ENCODE measurements at regions not wholly inside any gene's neighbourhood (a gene's known extent, or its start where the extent isn't known, plus 50 kb on each side); places are given as distances from the start of the nearest gene placed in this dataset.
"Not testable (repeated sequence)": the region's sequence is repeated elsewhere in the genome, so short reads cannot be mapped to it uniquely, and the experiment has no call there.

GRCh38 chr10:131556897-131557495, 245.5 kb upstream of the TCERG1L start:
- Histone ChIP-seq H3K4me1 (no peaks in the 10 kb centered on the region), H3K27ac (no peak overlapping the region), H3K36me3 (replicated peaks in 1 of 2; ENCODE audit: insufficient read depth in 1 of 2, low read depth in 2 of 2) (no peaks in the 10 kb centered on the region), H3K27me3 (no peaks in the 10 kb centered on the region), H3K4me3 (no peak overlapping the region), H3K9me3 (no peaks in the 10 kb centered on the region)
- ATAC-seq (no peak), DNase-seq (no peak)
- TF ChIP-seq POLR2A (IDR thresholded peaks at IDR 0.05) = no peak
- no peak for TF ChIP-seq CTCF (IDR thresholded peaks at IDR 0.05)
- 57 to 65% methylated on average over 12 of the region's 12 CpGs for whole genome bisulfite sequencing, 2 donors
- intact Hi-C loops (cut with DNase I) = no loop called here

- ATAC-seq; H3K9me3 ChIP-seq; intact Hi-C loops (cut with DNase I); H3K36me3 ChIP-seq (replicated peaks in 1 of 2; ENCODE audit: insufficient read depth in 1 of 2, low read depth in 2 of 2); DNase-seq; H3K4me1 ChIP-seq; H3K4me3 ChIP-seq; H3K27ac ChIP-seq; H3K27me3 ChIP-seq: not testable (repeated sequence)
- WGBS, 2 donors = 54 to 66% methylated on average over 7 to 9 of the region's 9 CpGs
Observed at GRCh38 chr10:131557956-131558355, 246.4 kb upstream of the TCERG1L start.

- Histone ChIP-seq H3K4me1 (no peaks in the 10 kb centered on the region), H3K27me3 (no peaks in the 10 kb centered on the region), H3K4me3 (no peak overlapping the region), H3K27ac (no peak overlapping the region), H3K9me3 (no peaks in the 10 kb centered on the region), H3K36me3 (replicated peaks in 1 of 2; ENCODE audit: insufficient read depth in 1 of 2, low read depth in 2 of 2) (no peaks in the 10 kb centered on the region)
- TF ChIP-seq CTCF (IDR thresholded peaks at IDR 0.05) = no peak
- TF ChIP-seq POLR2A (IDR thresholded peaks at IDR 0.05) = no peak
- no peak for ATAC-seq
- intact Hi-C loops (cut with DNase I) = no loop called here
- no peak for DNase-seq
- 67 to 94% methylated on average over 2 to 13 of the region's 15 CpGs for WGBS, 2 donors
Observed at GRCh38 chr10:131559450-131559911, 248.0 kb upstream of the TCERG1L start.

GRCh38 chr10:131560166-131560565, 248.6 kb upstream of the TCERG1L start:
- WGBS, 2 donors = 38 to 55% methylated on average over 7 to 8 of the region's 8 CpGs
- no peak overlapping the region for H3K4me3 ChIP-seq
- intact Hi-C loops (cut with DNase I) = no loop called here
- no peaks in the 10 kb centered on the region for H3K9me3 ChIP-seq
- TF ChIP-seq CTCF (IDR thresholded peaks at IDR 0.05) = no peak
- TF ChIP-seq POLR2A (IDR thresholded peaks at IDR 0.05) = no peak
- ATAC-seq (no peak), DNase-seq (no peak)
- H3K27ac ChIP-seq = no peak overlapping the region
- H3K36me3 ChIP-seq (replicated peaks in 1 of 2; ENCODE audit: insufficient read depth in 1 of 2, low read depth in 2 of 2) = no peaks in the 10 kb centered on the region
- no peaks in the 10 kb centered on the region for H3K4me1 ChIP-seq
- H3K27me3 ChIP-seq = no peaks in the 10 kb centered on the region

- Histone ChIP-seq H3K4me1 (no peaks in the 10 kb centered on the region), H3K27ac (no peak overlapping the region), H3K9me3 (no peaks in the 10 kb centered on the region), H3K36me3 (replicated peaks in 1 of 2; ENCODE audit: insufficient read depth in 1 of 2, low read depth in 2 of 2) (no peaks in the 10 kb centered on the region), H3K27me3 (no peaks in the 10 kb centered on the region), H3K4me3 (no peak overlapping the region)
- WGBS, 2 donors = 64 to 74% methylated on average over 14 to 15 of the region's 15 CpGs
- no peak for DNase-seq
- no peak for ATAC-seq
- intact Hi-C loops (cut with DNase I) = no loop called here
- TF ChIP-seq POLR2A (IDR thresholded peaks at IDR 0.05) = no peak
- TF ChIP-seq CTCF (IDR thresholded peaks at IDR 0.05) = no peak
Observed at GRCh38 chr10:131560706-131561355, 249.3 kb upstream of the TCERG1L start.

Data from body of pancreas (tissue), 4 donors.